C4-2B (cell line): ENCODE measurements at regions not wholly inside any gene's neighbourhood (a gene's known extent, or its start where the extent isn't known, plus 50 kb on each side); places are given as distances from the start of the nearest gene placed in this dataset.

Experiments used
- H3K27ac ChIP-seq: fragments of 450-650 bp; 2 replicates; pipeline ENCODE4 v1.5.1; 2017
- CTCF ChIP-seq: fragments of 450-650 bp; conservative IDR thresholded peaks from 2 replicates; pipeline ENCODE4 v1.5.1; 2017; ENCODE audit warnings: mild to moderate bottlenecking
- ZFX ChIP-seq: fragments of 450-650 bp; IDR thresholded peaks from 2 replicates; pipeline ENCODE4 v1.6.1; 2017

- H3K27ac ChIP-seq: no peak overlapping the region
- TF ChIP-seq ZFX: no peak
- TF ChIP-seq CTCF: no peak
Observed at GRCh38 chr16:65531475-65531874, 409.6 kb upstream of the CDH11 start.

- no peak for TF ChIP-seq CTCF
- TF ChIP-seq ZFX: no peak
- no peak overlapping the region for H3K27ac ChIP-seq
Observed at GRCh38 chr16:65525707-65526106, 403.8 kb upstream of the CDH11 start.

- H3K27ac ChIP-seq: no peak overlapping the region
- TF ChIP-seq CTCF (no peak), ZFX (no peak)
Observed at GRCh38 chr16:65524997-65525396, 403.1 kb upstream of the CDH11 start.

- TF ChIP-seq ZFX (no peak), CTCF (no peak)
- no peak overlapping the region for H3K27ac ChIP-seq
Observed at GRCh38 chr16:65524231-65524630, 402.4 kb upstream of the CDH11 start.

GRCh38 chr16:65523283-65523944, 401.6 kb upstream of the CDH11 start:
- TF ChIP-seq ZFX (no peak), CTCF (no peak)
- H3K27ac ChIP-seq: no peak overlapping the region

- no peak overlapping the region for H3K27ac ChIP-seq
- no peak for TF ChIP-seq CTCF
- no peak for TF ChIP-seq ZFX
Observed at GRCh38 chr16:65522412-65522811, 400.5 kb upstream of the CDH11 start.

GRCh38 chr16:65521633-65522328, 399.9 kb upstream of the CDH11 start:
- no peak overlapping the region for H3K27ac ChIP-seq
- no peak for TF ChIP-seq ZFX
- TF ChIP-seq CTCF: no peak
